ENCODE measurements at regions not wholly inside any gene's neighbourhood (a gene's known extent, or its start where the extent isn't known, plus 50 kb on each side); places are given as distances from the start of the nearest gene placed in this dataset.

- DNase-seq = no peak
Observed at GRCh38 chr10:128499956-128500355, 373.7 kb upstream of the MKI67 start.

DNA sequence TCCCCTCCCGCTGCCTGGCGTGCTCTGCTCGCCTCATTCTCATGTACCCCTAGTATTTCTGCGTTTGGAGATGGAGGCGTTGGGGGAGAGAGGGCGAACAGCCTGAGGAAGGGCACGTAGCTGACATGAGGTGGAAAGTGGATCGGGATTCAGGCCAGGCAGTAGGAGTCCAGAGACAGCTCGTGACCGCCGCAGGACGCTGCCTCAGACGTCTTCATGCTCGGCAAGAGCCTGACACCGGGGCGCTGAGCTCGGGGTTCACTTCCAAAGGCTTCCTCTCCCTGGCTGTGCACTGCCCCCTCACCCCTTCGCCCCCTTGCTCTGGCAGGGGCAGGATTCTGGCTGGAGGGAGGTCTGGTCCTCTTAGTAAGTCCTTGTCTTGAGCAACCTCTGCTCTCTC lies 374.4 kb upstream of the MKI67 start:
- no peak for DNase-seq

GRCh38 chr10:128505346-128505745 lies 379.1 kb upstream of the MKI67 start:
- DNase-seq = no peak

DNA sequence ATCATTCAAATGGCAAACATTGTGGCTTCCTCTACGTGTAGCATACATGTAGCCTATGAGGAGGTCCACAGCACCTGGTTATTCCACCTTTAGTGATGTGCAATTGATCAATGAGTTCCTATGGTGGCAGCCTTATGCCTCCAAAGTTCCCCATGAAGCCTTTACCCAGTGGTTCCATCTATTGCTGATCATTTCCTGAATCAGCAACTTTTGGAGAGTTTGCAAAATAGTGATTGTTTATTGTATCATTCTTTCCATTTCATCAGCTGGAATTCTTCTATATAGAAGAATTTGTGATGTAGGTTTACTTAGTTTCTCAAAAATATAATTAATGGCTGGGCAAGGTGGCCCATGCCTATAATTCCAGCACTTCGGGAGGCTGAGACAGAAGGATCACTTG lies 380.2 kb upstream of the MKI67 start:
- DNase-seq = no peak

GRCh38 chr10:128507066-128507465 lies 380.8 kb upstream of the MKI67 start:
- DNase-seq = no peak

GRCh38 chr10:128511284-128511683 lies 385.1 kb upstream of the MKI67 start:
- no peak for DNase-seq

GRCh38 chr10:128512767-128513166 lies 386.5 kb upstream of the MKI67 start:
- no peak for DNase-seq

GRCh38 chr10:128514536-128514935 lies 388.3 kb upstream of the MKI67 start:
- DNase-seq = no peak

- no peak for DNase-seq
Observed at GRCh38 chr10:128516180-128516579, 390.0 kb upstream of the MKI67 start.

DNA sequence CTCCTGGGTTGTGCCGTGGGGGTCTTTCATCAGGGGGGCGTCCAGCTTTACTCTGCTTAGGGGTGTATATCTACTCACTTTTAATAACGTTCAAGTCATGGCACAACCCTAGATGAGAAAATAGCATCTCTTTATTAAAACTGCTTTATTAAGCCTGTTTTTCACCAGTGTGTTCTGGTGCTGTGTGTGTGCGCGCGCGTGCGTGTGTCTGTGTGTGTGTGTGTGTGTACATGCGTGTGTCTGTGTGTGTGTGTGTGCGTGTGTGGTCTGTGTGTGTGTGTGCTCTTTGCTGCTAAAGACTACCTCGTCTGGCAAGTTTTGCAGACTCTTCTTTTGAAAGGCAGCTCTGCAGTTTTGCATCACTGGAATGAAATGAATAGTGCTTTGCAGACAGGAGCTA lies 390.9 kb upstream of the MKI67 start:
- DNase-seq = no peak

- no peak for DNase-seq
Observed at GRCh38 chr10:128518000-128518399, 391.8 kb upstream of the MKI67 start.

DNA sequence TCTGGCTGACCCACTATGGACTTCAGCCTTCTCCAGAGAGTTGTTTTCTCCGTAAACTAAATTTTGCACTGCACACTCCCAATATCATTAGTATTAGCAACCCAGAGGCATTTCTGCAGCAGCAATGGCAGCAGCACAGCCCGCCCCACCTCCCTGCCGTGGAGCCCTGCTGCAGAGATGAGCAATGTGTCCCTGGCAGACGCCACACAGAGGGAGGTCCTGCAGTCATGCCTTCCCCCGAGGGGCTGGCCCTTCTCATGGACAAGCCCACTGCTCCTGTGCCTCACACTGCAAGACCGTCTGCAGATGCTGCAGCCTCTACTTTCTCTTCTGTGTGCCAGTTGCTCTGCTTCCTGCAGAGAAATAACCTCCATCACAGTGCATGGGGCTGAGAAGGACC lies 393.4 kb upstream of the MKI67 start:
- DNase-seq = no peak

DNA sequence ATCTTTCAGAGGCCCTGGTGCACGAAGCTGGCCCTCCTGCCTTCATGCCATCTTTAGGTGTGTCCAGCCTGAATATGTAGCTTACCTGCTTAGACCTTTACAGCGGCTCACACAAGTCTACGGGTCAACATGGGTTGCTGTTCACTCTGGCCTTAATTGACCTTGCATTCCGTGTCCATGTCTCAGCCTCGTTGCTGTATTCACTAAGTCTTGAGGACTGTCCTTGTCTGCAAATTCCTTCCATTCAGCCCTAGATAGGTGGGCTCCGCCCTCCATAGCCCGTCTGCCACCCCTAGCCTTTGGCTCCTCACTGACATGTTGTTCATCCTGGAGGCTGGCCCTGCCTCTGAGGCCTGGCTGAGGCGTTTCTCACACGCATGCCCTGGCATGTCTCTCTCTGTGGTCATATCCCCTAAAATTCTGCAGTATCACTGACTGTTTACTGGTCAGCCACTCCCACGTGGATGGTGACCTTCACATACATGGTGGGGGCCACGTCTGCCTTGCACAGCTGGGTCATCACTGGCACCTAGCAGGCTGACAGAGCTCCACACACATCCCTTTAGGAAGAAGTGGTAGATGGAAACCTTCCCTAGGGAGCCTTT lies 394.1 kb upstream of the MKI67 start:
- DNase-seq = no peak

GRCh38 chr10:128522551-128523308 lies 396.5 kb upstream of the MKI67 start:
- DNase-seq = no peak

- no peak for DNase-seq
Observed at GRCh38 chr10:128525444-128525843, 399.2 kb upstream of the MKI67 start.

DNA sequence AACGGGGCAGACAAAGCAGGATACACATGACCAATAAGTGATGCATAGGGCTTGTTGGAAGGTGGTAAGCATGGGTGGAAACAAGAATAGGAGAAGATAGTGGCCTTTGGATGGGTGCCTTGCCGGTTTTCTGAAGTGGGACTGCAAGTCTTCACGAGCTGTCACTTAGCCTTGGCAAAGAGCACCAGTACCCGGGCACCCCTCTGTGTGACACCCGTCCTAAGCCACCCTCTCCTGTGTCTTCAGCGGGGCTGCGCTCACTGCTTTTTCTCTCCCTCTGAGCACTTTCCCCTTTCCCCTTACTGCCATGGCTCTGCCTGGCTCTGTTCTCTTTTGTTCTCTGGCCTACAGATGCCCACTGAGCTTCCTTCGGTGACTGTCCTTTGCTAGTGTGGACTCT lies 399.7 kb upstream of the MKI67 start:
- no peak for DNase-seq

- no peak for DNase-seq
Observed at GRCh38 chr10:128526791-128527375, 400.7 kb upstream of the MKI67 start.

DNA sequence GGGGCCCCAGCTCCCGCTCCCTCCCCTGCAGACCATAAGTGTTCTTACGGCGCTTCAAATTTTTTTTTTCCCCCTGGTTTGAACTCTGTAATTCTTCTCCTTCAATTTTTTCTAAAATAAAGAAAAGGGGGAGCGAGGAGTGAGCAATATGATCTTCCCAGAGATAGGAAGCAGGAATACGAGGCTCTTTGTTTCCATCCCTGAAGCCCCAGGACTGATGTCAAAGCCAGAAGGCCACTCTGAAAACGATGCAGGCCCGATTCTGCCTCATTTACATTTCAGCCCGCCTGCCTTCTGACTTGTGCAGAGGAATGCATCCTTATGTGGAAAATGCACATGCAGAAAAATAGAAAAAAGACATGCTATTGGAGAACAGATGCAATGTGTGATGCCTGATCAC lies 401.5 kb upstream of the MKI67 start:
- no peak for DNase-seq

- no peak for DNase-seq
Observed at GRCh38 chr10:128528167-128528566, 401.9 kb upstream of the MKI67 start.

- no peak for DNase-seq
Observed at GRCh38 chr10:128528781-128529180, 402.6 kb upstream of the MKI67 start.

- DNase-seq = no peak
Observed at GRCh38 chr10:128529225-128529624, 403.0 kb upstream of the MKI67 start.

DNA sequence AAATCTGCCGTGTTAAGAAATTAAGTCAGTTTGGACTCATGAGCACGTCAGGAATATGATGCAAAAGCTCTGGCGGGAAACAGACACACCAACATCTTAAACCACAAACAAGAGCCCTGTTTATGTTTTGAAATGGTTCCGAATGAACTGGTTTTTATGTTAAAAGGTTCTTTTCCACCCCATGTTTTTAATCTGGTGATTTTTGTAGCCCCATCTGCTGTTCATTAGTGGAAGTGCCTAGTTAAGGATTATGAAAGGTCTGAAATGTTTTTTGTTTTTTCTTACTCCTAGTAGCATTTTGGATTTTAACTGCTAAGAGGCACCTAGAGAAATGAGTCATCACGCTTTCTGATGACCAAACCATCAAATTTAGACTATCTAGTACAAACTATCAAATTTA lies 404.1 kb upstream of the MKI67 start:
- DNase-seq = no peak

DNA sequence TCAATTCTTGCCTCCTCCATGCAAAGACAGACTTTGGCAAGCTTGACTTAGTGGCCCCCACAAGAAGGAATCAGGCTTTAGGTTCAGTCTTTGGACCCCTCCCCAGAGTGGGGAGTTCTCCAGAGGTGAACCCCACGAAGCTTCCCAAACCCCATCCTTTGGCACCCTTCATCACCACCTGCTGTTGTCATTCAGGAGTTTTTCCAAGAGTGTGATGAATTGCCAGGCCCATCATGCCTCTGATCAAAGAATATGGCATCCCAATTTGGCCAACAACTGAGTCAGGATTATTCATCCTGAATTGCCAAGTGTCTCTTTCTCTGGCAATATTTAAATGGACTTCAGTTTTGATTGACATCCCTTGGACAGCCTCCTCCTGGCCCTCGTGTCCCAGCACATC lies 404.7 kb upstream of the MKI67 start:
- no peak for DNase-seq

DNA sequence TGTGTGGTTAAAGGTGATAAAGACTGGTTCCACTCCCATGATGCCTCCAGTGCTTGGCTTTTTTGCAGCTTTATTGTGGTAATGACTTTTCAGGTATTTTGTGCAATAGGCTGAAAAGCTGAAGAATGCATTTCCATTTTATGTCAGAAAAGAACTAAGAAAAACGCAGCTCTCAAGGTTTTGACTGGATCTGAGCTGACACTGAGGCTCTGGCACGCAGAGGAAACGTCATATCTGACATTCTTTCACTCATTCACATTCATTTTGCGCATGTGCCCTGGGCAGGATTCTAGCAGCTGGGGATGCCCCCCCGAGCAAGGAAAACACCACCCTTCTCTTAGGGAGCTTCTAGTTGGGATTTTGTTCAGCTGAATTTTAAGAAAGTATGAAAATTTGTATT lies 408.5 kb upstream of the MKI67 start:
- DNase-seq = no peak

- no peak for DNase-seq
Observed at GRCh38 chr10:128536259-128536658, 410.0 kb upstream of the MKI67 start.

All from NCI-H187 treated with DMSO at 0.1 percent for 48 hours (cell line).